ENCODE measurements at regions not wholly inside any gene's neighbourhood (a gene's known extent, or its start where the extent isn't known, plus 50 kb on each side); places are given as distances from the start of the nearest gene placed in this dataset.
"Not testable (repeated sequence)": the region's sequence is repeated elsewhere in the genome, so short reads cannot be mapped to it uniquely, and the experiment has no call there.

GRCh38 chr19:28578786-28579505 lies 634.0 kb downstream of the UQCRFS1 start:
- no peak overlapping the region for H3K4me3 ChIP-seq
- H3K27ac ChIP-seq, result no peak overlapping the region
- no peak for DNase-seq
- H3K27me3 ChIP-seq, result no peaks in the 10 kb centered on the region
- H3K4me1 ChIP-seq, result no peaks in the 10 kb centered on the region
- no peaks in the 10 kb centered on the region for H3K36me3 ChIP-seq
- ATAC-seq, result no peak
- TF ChIP-seq, protein P1, sequence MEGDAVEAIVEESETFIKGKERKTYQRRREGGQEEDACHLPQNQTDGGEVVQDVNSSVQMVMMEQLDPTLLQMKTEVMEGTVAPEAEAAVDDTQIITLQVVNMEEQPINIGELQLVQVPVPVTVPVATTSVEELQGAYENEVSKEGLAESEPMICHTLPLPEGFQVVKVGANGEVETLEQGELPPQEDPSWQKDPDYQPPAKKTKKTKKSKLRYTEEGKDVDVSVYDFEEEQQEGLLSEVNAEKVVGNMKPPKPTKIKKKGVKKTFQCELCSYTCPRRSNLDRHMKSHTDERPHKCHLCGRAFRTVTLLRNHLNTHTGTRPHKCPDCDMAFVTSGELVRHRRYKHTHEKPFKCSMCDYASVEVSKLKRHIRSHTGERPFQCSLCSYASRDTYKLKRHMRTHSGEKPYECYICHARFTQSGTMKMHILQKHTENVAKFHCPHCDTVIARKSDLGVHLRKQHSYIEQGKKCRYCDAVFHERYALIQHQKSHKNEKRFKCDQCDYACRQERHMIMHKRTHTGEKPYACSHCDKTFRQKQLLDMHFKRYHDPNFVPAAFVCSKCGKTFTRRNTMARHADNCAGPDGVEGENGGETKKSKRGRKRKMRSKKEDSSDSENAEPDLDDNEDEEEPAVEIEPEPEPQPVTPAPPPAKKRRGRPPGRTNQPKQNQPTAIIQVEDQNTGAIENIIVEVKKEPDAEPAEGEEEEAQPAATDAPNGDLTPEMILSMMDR (IDR thresholded peaks at IDR 0.05), result no peak
- intact Hi-C loops (cut with DNase I), result no loop called here
- H3K9me3 ChIP-seq, result no peaks in the 10 kb centered on the region

DNA sequence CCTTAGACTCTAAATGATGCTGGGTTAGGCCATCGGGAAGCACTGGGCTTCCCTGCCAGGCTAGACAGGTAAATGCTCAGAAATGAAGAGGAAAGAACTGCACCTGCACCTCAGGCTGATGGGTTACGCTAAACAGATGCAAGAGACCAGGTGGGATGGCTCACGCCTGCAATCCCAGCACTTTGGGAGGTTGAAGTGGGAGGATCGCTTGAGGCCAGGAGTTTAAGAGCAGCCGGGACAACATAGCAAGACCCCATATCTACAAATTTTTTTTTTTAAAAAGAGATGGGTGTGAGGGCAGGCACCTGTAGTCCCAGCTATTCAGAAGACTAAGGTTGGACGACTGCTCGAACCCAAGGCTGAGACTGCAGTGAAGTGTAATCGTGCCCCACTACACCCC lies 634.7 kb downstream of the UQCRFS1 start:
- intact Hi-C loops (cut with DNase I), result no loop called here

DNA sequence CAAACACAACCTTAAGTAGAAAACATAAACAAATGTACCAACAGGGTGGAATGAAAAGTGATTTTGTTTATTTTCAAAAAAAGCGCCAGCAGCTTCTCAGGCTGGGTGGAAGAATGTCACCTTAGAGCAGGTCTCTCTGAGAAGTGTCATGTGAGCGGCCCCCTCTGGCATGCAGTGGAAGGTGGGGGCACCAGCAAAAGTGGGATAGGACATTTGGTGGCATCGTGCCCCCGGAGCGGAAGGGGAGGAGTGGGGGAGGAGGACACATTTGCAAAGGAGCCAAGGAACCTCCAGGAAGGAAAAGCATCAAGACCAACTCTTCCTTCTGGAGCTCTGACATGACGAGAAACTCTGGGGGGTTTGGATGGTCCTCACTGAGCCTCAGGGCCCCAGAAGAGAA lies 635.3 kb downstream of the UQCRFS1 start:
- DNase-seq (no peak), ATAC-seq (no peak)
- H3K27ac ChIP-seq, result no peak overlapping the region
- TF ChIP-seq, protein P1 (IDR thresholded peaks at IDR 0.05), result no peak
- H3K36me3 ChIP-seq, result no peaks in the 10 kb centered on the region
- no peaks in the 10 kb centered on the region for H3K4me1 ChIP-seq
- H3K27me3 ChIP-seq, result no peaks in the 10 kb centered on the region
- no peak overlapping the region for H3K4me3 ChIP-seq
- no peaks in the 10 kb centered on the region for H3K9me3 ChIP-seq
- intact Hi-C loops (cut with DNase I), result no loop called here

More for the DNA sequence above, 634.7 kb downstream of the UQCRFS1 start:
- H3K36me3 ChIP-seq, result no peaks in the 10 kb centered on the region
- H3K27me3 ChIP-seq, result no peaks in the 10 kb centered on the region
- H3K4me3 ChIP-seq, result no peak overlapping the region
- H3K9me3 ChIP-seq, result no peaks in the 10 kb centered on the region
- DNase-seq, result no peak
- TF ChIP-seq, protein P1 (IDR thresholded peaks at IDR 0.05), result no peak
- no peaks in the 10 kb centered on the region for H3K4me1 ChIP-seq
- ATAC-seq, result no peak
- no peak overlapping the region for H3K27ac ChIP-seq

- Histone ChIP-seq H3K4me3 (no peak overlapping the region), H3K27ac (no peak overlapping the region), H3K36me3 (no peaks in the 10 kb centered on the region), H3K9me3 (no peaks in the 10 kb centered on the region), H3K27me3 (no peaks in the 10 kb centered on the region), H3K4me1 (no peaks in the 10 kb centered on the region)
- DNase-seq, result no peak
- no peak for ATAC-seq
- TF ChIP-seq, protein P1 (IDR thresholded peaks at IDR 0.05), result no peak
- intact Hi-C loops (cut with DNase I), result no loop called here
These were observed 635.7 kb downstream of the UQCRFS1 start for GRCh38 chr19:28577233-28577632.

DNA sequence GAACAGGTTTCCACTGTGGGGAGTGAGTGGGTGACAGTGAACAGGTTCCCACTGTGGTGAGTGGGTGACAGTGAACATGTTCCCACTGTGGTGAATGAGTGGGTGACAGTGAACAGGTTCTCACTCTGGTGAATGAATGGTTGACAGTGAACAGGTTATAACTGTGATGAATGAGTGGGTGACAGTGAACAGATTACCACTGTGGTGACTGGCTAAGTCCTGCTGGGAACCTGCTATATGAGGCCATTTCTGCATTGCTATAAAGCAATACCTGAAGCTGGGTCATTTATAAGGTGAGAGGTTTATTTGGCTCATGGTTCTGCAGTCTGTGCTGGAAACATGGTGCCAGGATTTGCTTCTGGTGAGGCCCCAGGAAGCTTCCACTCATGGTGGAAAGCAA lies 637.1 kb downstream of the UQCRFS1 start:
- DNase-seq, result no peak

DNA sequence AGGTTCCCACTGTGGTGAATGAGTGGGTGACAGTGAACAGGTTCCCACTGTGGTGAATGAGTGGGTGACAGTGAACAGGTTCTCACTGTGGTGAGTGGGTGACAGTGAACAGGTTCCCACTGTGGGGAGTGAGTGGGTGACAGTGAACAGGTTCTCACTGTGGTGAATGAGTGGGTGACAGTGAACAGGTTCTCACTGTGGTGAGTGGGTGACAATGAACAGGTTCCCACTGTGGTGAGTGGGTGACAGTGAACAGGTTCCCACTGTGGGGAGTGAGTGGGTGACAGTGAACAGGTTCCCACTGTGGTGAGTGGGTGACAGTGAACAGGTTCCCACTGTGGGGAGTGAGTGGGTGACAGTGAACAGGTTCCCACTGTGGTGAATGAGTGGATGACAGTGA lies 637.6 kb downstream of the UQCRFS1 start:
- H3K9me3 ChIP-seq; ATAC-seq; H3K27ac ChIP-seq; H3K4me1 ChIP-seq; DNase-seq; intact Hi-C loops (cut with DNase I); H3K4me3 ChIP-seq; H3K36me3 ChIP-seq; H3K27me3 ChIP-seq: not testable (repeated sequence)

More for the DNA sequence above, 637.1 kb downstream of the UQCRFS1 start:
- H3K27ac ChIP-seq, result no peak overlapping the region
- no peaks in the 10 kb centered on the region for H3K4me1 ChIP-seq
- H3K36me3 ChIP-seq, result no peaks in the 10 kb centered on the region
- TF ChIP-seq, protein P1 (IDR thresholded peaks at IDR 0.05), result no peak
- H3K27me3 ChIP-seq, result no peaks in the 10 kb centered on the region
- no peaks in the 10 kb centered on the region for H3K9me3 ChIP-seq
- H3K4me3 ChIP-seq, result no peak overlapping the region
- intact Hi-C loops (cut with DNase I), result no loop called here
- ATAC-seq, result no peak

All from upper lobe of right lung (tissue), 1 donor.